Activated T-helper 2 cell treated with anti-CD3 and anti-CD28 coated beads, Interferon-gamma antibody, Interleukin-2, Interleukin-4, amounts not matched to agents 10 μg/mL and 5 μg/mL and 100 μg/mL, durations not matched to agents 14 hours and 24 hours and 36 hours (primary cell): ENCODE measurements at regions not wholly inside any gene's neighbourhood (a gene's known extent, or its start where the extent isn't known, plus 50 kb on each side); places are given as distances from the start of the nearest gene placed in this dataset.

Source experiments
- DNase-seq: peaks from one replicate; pipeline ENCODE4 v3.0.0; 2021; ENCODE audit warnings: low spot score
- H3K27ac Mint-ChIP-seq: one replicate; pipeline ENCODE4 v1.8.0; 2021; ENCODE audit warnings: mixed read lengths
- H3K27me3 Mint-ChIP-seq: one replicate; pipeline ENCODE4 v1.8.0; 2021; ENCODE audit warnings: low read depth, mixed read lengths
- H3K36me3 Mint-ChIP-seq: one replicate; pipeline ENCODE4 v1.8.0; 2021; ENCODE audit warnings: low read depth, mixed read lengths
- H3K4me1 Mint-ChIP-seq: one replicate; pipeline ENCODE4 v1.8.0; 2021; ENCODE audit warnings: low read depth, mixed read lengths
- H3K4me3 Mint-ChIP-seq: one replicate; pipeline ENCODE4 v1.8.0; 2021; ENCODE audit warnings: low read depth, mild to moderate bottlenecking, moderate library complexity, mixed read lengths
- H3K9me3 Mint-ChIP-seq: one replicate; pipeline ENCODE4 v1.8.0; 2021; ENCODE audit warnings: mixed read lengths
- intact Hi-C: fragments of 100-400 bp; cut with micrococcal nuclease; formaldehyde crosslinking; loops from one replicate; pipeline ENCODE4 v1.15.1; 2023

GRCh38 chr1:58927041-58927721 is 143.3 kb upstream of the JUN start:
- Mint-ChIP-seq H3K9me3 (no peaks in the 10 kb centered on the region), H3K27me3 (no peaks in the 10 kb centered on the region), H3K36me3 (no peaks in the 10 kb centered on the region), H3K27ac (no peak overlapping the region), H3K4me1 (peaks cover 46% of the 10 kb centered on the region), H3K4me3 (no peak overlapping the region)
- DNase-seq, result no peak
- intact Hi-C loops, result loop anchor here (5.0 kb wide), 1 partner anchor 80 kb away; no protein-coding TSS in a partner anchor

GRCh38 chr1:58927722-58928085 is 143.9 kb upstream of the JUN start:
- intact Hi-C loops, result loop anchor here (5.0 kb wide), 1 partner anchor 80 kb away; no protein-coding TSS in a partner anchor
- no peak overlapping the region for H3K4me3 Mint-ChIP-seq
- H3K4me1 Mint-ChIP-seq, result peaks cover 47% of the 10 kb centered on the region
- no peak overlapping the region for H3K27ac Mint-ChIP-seq
- no peaks in the 10 kb centered on the region for H3K9me3 Mint-ChIP-seq
- H3K27me3 Mint-ChIP-seq, result no peaks in the 10 kb centered on the region
- no peak for DNase-seq
- H3K36me3 Mint-ChIP-seq, result no peaks in the 10 kb centered on the region

GRCh38 chr1:58928514-58928913 is 144.7 kb upstream of the JUN start:
- Mint-ChIP-seq H3K4me3 (no peak overlapping the region), H3K36me3 (no peaks in the 10 kb centered on the region), H3K9me3 (no peaks in the 10 kb centered on the region), H3K4me1 (peaks cover 49% of the 10 kb centered on the region), H3K27me3 (no peaks in the 10 kb centered on the region), H3K27ac (no peak overlapping the region)
- intact Hi-C loops, result loop anchor here (5.0 kb wide), 1 partner anchor 79 kb away; no protein-coding TSS in a partner anchor
- DNase-seq, result no peak

- H3K4me3 Mint-ChIP-seq, result no peak overlapping the region
- intact Hi-C loops, result loop anchor here (5.0 kb wide), 1 partner anchor 78 kb away; no protein-coding TSS in a partner anchor
- peak; percentile 34 for DNase-seq
- no peaks in the 10 kb centered on the region for H3K9me3 Mint-ChIP-seq
- H3K27ac Mint-ChIP-seq, result peak overlapping the region; percentile 6
- H3K4me1 Mint-ChIP-seq, result peaks cover 51% of the 10 kb centered on the region
- H3K27me3 Mint-ChIP-seq, result no peaks in the 10 kb centered on the region
- H3K36me3 Mint-ChIP-seq, result no peaks in the 10 kb centered on the region
Observed at GRCh38 chr1:58929671-58930325, 146.0 kb upstream of the JUN start.

GRCh38 chr1:58931024-58931423 is 147.2 kb upstream of the JUN start:
- no peak for DNase-seq
- Mint-ChIP-seq H3K27me3 (no peaks in the 10 kb centered on the region), H3K4me3 (no peak overlapping the region), H3K27ac (no peak overlapping the region), H3K9me3 (no peaks in the 10 kb centered on the region), H3K36me3 (no peaks in the 10 kb centered on the region), H3K4me1 (peaks cover 51% of the 10 kb centered on the region)
- intact Hi-C loops, result no loop called here

- intact Hi-C loops, result no loop called here
- Mint-ChIP-seq H3K4me3 (no peak overlapping the region), H3K4me1 (peaks cover 51% of the 10 kb centered on the region), H3K9me3 (no peaks in the 10 kb centered on the region), H3K27me3 (no peaks in the 10 kb centered on the region), H3K27ac (no peak overlapping the region), H3K36me3 (no peaks in the 10 kb centered on the region)
- no peak for DNase-seq
Observed at GRCh38 chr1:58931756-58932155, 147.9 kb upstream of the JUN start.

GRCh38 chr1:58932859-58933598 is 149.2 kb upstream of the JUN start:
- Mint-ChIP-seq H3K9me3 (no peaks in the 10 kb centered on the region), H3K27ac (no peak overlapping the region), H3K4me1 (peaks cover 44% of the 10 kb centered on the region), H3K27me3 (no peaks in the 10 kb centered on the region), H3K36me3 (no peaks in the 10 kb centered on the region), H3K4me3 (no peak overlapping the region)
- DNase-seq, result no peak
- intact Hi-C loops, result no loop called here

- peaks cover 42% of the 10 kb centered on the region for H3K4me1 Mint-ChIP-seq
- no peak overlapping the region for H3K4me3 Mint-ChIP-seq
- H3K9me3 Mint-ChIP-seq, result no peaks in the 10 kb centered on the region
- H3K27me3 Mint-ChIP-seq, result no peaks in the 10 kb centered on the region
- DNase-seq, result no peak
- no peak overlapping the region for H3K27ac Mint-ChIP-seq
- intact Hi-C loops, result no loop called here
- no peaks in the 10 kb centered on the region for H3K36me3 Mint-ChIP-seq
Observed at GRCh38 chr1:58933599-58933926, 149.7 kb upstream of the JUN start.

- intact Hi-C loops, result no loop called here
- H3K27me3 Mint-ChIP-seq, result no peaks in the 10 kb centered on the region
- DNase-seq, result no peak
- H3K4me3 Mint-ChIP-seq, result no peak overlapping the region
- no peaks in the 10 kb centered on the region for H3K36me3 Mint-ChIP-seq
- H3K9me3 Mint-ChIP-seq, result no peaks in the 10 kb centered on the region
- peaks cover 33% of the 10 kb centered on the region for H3K4me1 Mint-ChIP-seq
- no peak overlapping the region for H3K27ac Mint-ChIP-seq
Observed at GRCh38 chr1:58934706-58935105, 150.9 kb upstream of the JUN start.

- no peak for DNase-seq
- Mint-ChIP-seq H3K4me3 (no peak overlapping the region), H3K9me3 (no peaks in the 10 kb centered on the region), H3K36me3 (no peaks in the 10 kb centered on the region), H3K4me1 (peaks cover 35% of the 10 kb centered on the region), H3K27ac (no peak overlapping the region), H3K27me3 (no peaks in the 10 kb centered on the region)
- intact Hi-C loops, result no loop called here
Observed at GRCh38 chr1:58936973-58937372, 153.1 kb upstream of the JUN start.

- H3K4me3 Mint-ChIP-seq, result no peak overlapping the region
- H3K27ac Mint-ChIP-seq, result no peak overlapping the region
- H3K36me3 Mint-ChIP-seq, result no peaks in the 10 kb centered on the region
- H3K27me3 Mint-ChIP-seq, result no peaks in the 10 kb centered on the region
- no peak for DNase-seq
- H3K9me3 Mint-ChIP-seq, result no peaks in the 10 kb centered on the region
- intact Hi-C loops, result no loop called here
- peaks cover 40% of the 10 kb centered on the region for H3K4me1 Mint-ChIP-seq
Observed at GRCh38 chr1:58939146-58939545, 155.3 kb upstream of the JUN start.

GRCh38 chr1:58939666-58940370 is 156.0 kb upstream of the JUN start:
- H3K4me1 Mint-ChIP-seq, result peaks cover 47% of the 10 kb centered on the region
- no peaks in the 10 kb centered on the region for H3K27me3 Mint-ChIP-seq
- peaks cover 2% of the 10 kb centered on the region for H3K9me3 Mint-ChIP-seq
- intact Hi-C loops, result no loop called here
- no peak overlapping the region for H3K4me3 Mint-ChIP-seq
- no peak for DNase-seq
- no peak overlapping the region for H3K27ac Mint-ChIP-seq
- H3K36me3 Mint-ChIP-seq, result no peaks in the 10 kb centered on the region
